Right lobe of liver (tissue), 6 donors: ENCODE measurements at regions not wholly inside any gene's neighbourhood (a gene's known extent, or its start where the extent isn't known, plus 50 kb on each side); places are given as distances from the start of the nearest gene placed in this dataset.

Experiments used
- ATAC-seq, 4 donors: fragments of 200-7000 bp; cut with Tn5 transposase; one replicate each; pipeline ENCODE4 v1.9.1; 2020; ENCODE audit warnings: mild to moderate bottlenecking in 4 of 4, moderate library complexity in 4 of 4
- DNase-seq, 3 donors: peaks; one replicate each; pipeline ENCODE4 v3.0.0-alpha.2; 2020
- H3K27ac ChIP-seq, 3 donors: fragments of 200-600 bp; one replicate each; pipeline ENCODE4 v1.8.0; 2022
- H3K27me3 ChIP-seq, 2 donors: fragments of 200-600 bp; one replicate each; pipeline ENCODE4 v1.8.0; 2022
- H3K36me3 ChIP-seq, 4 donors: fragments of 200-600 bp; sonication (generic) in 1 of 4; one replicate each; pipeline versions ENCODE4 v1.5.1 to v1.8.0; 2017 to 2022; ENCODE audit warnings: control low read depth in 1 of 4
- H3K4me1 ChIP-seq, 4 donors: fragments of 200-600 bp; sonication (generic) in 1 of 4; one replicate each; pipeline versions ENCODE4 v1.5.1 to v1.8.0; 2017 to 2022; ENCODE audit warnings: control low read depth in 1 of 4
- H3K4me3 ChIP-seq, 3 donors: fragments of 200-600 bp; one replicate each; pipeline ENCODE4 v1.8.0; 2022
- H3K9me3 ChIP-seq, 4 donors: fragments of 200-600 bp; sonication (generic) in 1 of 4; one replicate each; pipeline versions ENCODE4 v1.5.1 to v1.8.0; 2017 to 2022; ENCODE audit warnings: control low read depth in 1 of 4
- CTCF ChIP-seq, 4 donors: fragments of 200-600 bp in 3 of 4; fragments of 450-650 bp in 1 of 4; IDR thresholded peaks; one replicate each; pipeline versions ENCODE4 v1.5.1 to v1.8.0; 2016 to 2022; ENCODE audit warnings: antibody characterized with exemption in 4 of 4, mild to moderate bottlenecking in 2 of 4
- POLR2A ChIP-seq: fragments of 450-650 bp; IDR thresholded peaks from one replicate; pipeline ENCODE4 v1.6.1; 2017; ENCODE audit warnings: antibody characterized with exemption, mild to moderate bottlenecking
- WGBS: methylation state at CpG from one replicate; pipeline ENCODE4 v1.1.6; 2018; ENCODE audit warnings: low coverage, low lambda C conversion rate; ENCODE audit not compliant: insufficient coverage; ENCODE audit errors: missing lambda C conversion rate; 5-methylcytosine and 5-hydroxymethylcytosine counted together
- intact Hi-C, 2 donors: fragments of 100-400 bp; cut with DNase I; formaldehyde crosslinking; loops; one replicate each; pipeline versions ENCODE4 v1.11.2 to v1.14.1; 2022
- small RNA-seq, 2 experiments: library from RNA; depleted of rRNA; stranded (forward); fragments of <200 nt; gene quantifications; one replicate each; pipeline ENCODE3, GENCODE V24; 2016
- donor health status: DM: no; HTN: yes; CAD: no.
- donor health status: DM: no; HTN: no; CAD: no.
- donor health status: DM: no; HTN: no; CAD: no.
- donor health status: DM: no; HTN: yes; CAD: no.
- donor health status: DM: no; HTN: yes; CAD: no.

DNA sequence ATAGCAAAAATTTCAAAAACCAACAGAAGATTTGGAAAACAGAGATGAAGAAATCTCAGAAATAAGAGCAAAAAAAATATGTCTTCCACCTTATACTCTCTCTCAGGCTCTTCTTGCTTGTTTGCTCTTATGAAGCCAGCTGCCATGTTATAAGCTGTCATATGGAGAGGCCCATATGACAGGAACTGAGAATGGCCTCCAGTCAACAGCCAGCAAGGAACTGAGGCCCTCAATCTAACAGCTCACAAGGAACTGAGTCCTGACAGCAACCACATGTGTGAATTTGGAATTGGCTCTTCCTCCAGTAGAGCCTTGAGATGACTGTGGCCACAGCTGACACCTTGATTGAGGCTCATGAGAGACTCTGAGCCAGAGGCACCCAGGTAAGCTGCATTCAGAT, 51.3 kb upstream of the MAOA start:
- Histone ChIP-seq H3K27ac (no peak overlapping the region), H3K4me1 (no peaks in the 10 kb centered on the region), H3K9me3 (no peaks in the 10 kb centered on the region), H3K4me3 (no peak overlapping the region), H3K36me3 (no peaks in the 10 kb centered on the region), H3K27me3 (no peaks in the 10 kb centered on the region)
- intact Hi-C loops = no loop called here
- DNase-seq = no peak
- TF ChIP-seq CTCF (IDR thresholded peaks at IDR 0.05) (no peak), POLR2A (no peak)
- no peak for ATAC-seq

GRCh38 chrX:43605351-43605750, 50.7 kb upstream of the MAOA start:
- no peaks in the 10 kb centered on the region for H3K36me3 ChIP-seq
- TF ChIP-seq POLR2A = no peak
- no peak for TF ChIP-seq CTCF (IDR thresholded peaks at IDR 0.05)
- no peak overlapping the region for H3K27ac ChIP-seq
- H3K9me3 ChIP-seq = no peaks in the 10 kb centered on the region
- no peaks in the 10 kb centered on the region for H3K27me3 ChIP-seq
- 66% methylated on average over 4 of the region's 4 CpGs for WGBS
- no peaks in the 10 kb centered on the region for H3K4me1 ChIP-seq
- intact Hi-C loops = no loop called here
- DNase-seq = no peak
- no peak overlapping the region for H3K4me3 ChIP-seq
- no peak for ATAC-seq

Small RNA genes lying in the stretch of these regions (small RNA-seq; reads per million reads assigned to genes)
- gene AL451086.1 = 0 reads per million in 2 experiments
